ENCODE measurements at regions not wholly inside any gene's neighbourhood (a gene's known extent, or its start where the extent isn't known, plus 50 kb on each side); places are given as distances from the start of the nearest gene placed in this dataset.

DNA sequence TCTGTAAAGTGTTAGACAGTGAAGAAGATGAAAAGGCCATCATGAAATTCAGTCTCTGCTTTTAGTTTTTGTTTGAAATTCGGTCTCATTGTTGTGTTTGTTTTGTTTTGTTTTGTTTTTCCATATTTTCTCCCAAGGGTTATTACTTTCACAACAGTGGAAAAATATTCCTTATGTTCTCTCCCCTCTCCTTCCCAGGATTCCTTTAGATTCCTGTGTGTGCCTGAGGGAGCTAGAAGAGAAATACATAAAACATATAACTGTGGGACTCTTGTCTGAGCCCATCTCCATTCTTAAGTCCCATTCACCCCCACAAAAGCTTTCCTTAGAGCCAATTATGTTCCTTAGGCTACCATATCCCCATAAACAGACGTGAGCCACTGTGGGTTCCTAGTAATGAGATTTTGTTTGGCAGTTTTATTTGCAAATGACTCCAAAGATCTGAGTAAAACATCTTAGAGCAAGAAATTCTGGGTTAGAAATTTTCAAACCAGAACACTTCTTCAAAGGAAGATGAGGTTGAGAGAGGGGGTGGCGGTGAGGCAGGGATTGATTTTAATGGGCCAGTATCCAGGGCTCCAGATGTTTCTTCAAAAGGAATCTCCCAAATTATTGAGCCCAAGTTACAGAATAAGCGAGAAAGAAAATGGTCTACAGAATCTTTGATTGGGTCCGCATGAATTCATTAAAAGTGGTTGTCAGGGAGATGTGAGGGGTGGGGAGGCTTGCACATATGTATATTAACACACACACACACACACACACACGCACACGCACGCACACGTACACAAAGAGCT is 157.8 kb upstream of the TNP1 start:
- H3K4me3 ChIP-seq (ENCODE audit: low read depth in 1 of 2, low read length in 1 of 2) = no peak overlapping the region
- H3K27me3 ChIP-seq = no peaks in the 10 kb centered on the region
- TF ChIP-seq, protein P1, sequence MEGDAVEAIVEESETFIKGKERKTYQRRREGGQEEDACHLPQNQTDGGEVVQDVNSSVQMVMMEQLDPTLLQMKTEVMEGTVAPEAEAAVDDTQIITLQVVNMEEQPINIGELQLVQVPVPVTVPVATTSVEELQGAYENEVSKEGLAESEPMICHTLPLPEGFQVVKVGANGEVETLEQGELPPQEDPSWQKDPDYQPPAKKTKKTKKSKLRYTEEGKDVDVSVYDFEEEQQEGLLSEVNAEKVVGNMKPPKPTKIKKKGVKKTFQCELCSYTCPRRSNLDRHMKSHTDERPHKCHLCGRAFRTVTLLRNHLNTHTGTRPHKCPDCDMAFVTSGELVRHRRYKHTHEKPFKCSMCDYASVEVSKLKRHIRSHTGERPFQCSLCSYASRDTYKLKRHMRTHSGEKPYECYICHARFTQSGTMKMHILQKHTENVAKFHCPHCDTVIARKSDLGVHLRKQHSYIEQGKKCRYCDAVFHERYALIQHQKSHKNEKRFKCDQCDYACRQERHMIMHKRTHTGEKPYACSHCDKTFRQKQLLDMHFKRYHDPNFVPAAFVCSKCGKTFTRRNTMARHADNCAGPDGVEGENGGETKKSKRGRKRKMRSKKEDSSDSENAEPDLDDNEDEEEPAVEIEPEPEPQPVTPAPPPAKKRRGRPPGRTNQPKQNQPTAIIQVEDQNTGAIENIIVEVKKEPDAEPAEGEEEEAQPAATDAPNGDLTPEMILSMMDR (IDR thresholded peaks at IDR 0.05) = no peak
- no peak overlapping the region for H3K27ac ChIP-seq
- H3K9me3 ChIP-seq = no peaks in the 10 kb centered on the region
- H3K36me3 ChIP-seq = no peaks in the 10 kb centered on the region
- H3K4me1 ChIP-seq (ENCODE audit: control insufficient read depth in 1 of 2, insufficient read depth in 1 of 2, low read depth in 1 of 2, low read length in 1 of 2) = no peaks in the 10 kb centered on the region

DNA sequence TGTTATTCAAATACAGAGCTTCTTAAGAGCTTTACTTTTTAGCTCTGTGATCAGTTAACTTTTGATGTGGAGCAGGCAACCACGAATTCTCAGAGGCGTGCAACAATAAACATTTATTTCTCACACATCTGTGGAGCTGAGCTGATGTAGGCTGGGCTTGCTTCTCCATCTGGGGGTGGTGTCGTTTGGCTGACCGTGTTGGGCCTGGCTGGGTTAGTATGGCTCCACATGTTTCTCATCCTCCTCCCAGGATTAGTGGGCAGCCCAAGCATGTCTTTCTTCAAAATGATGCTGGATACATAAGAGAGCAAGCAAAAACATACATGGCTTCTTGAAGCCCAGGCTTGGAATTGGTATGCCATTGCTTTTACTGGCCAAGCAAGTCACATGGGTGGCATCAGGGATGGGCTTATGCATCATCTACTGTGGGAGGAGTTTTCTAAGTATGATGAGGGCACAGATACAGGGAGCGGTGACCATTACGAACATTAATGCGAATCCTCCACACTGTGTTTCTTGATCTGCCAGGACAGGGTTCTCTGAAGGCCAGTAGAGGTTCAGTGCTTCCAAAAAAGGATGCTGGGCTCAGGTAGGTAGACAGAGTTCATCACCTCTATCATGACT is 157.0 kb upstream of the TNP1 start:
- Histone ChIP-seq H3K36me3 (no peaks in the 10 kb centered on the region), H3K4me3 (ENCODE audit: low read depth in 1 of 2, low read length in 1 of 2) (no peak overlapping the region), H3K9me3 (no peaks in the 10 kb centered on the region), H3K4me1 (ENCODE audit: control insufficient read depth in 1 of 2, insufficient read depth in 1 of 2, low read depth in 1 of 2, low read length in 1 of 2) (no peaks in the 10 kb centered on the region), H3K27me3 (no peaks in the 10 kb centered on the region), H3K27ac (no peak overlapping the region)
- TF ChIP-seq, protein P1 (IDR thresholded peaks at IDR 0.05) = no peak

DNA sequence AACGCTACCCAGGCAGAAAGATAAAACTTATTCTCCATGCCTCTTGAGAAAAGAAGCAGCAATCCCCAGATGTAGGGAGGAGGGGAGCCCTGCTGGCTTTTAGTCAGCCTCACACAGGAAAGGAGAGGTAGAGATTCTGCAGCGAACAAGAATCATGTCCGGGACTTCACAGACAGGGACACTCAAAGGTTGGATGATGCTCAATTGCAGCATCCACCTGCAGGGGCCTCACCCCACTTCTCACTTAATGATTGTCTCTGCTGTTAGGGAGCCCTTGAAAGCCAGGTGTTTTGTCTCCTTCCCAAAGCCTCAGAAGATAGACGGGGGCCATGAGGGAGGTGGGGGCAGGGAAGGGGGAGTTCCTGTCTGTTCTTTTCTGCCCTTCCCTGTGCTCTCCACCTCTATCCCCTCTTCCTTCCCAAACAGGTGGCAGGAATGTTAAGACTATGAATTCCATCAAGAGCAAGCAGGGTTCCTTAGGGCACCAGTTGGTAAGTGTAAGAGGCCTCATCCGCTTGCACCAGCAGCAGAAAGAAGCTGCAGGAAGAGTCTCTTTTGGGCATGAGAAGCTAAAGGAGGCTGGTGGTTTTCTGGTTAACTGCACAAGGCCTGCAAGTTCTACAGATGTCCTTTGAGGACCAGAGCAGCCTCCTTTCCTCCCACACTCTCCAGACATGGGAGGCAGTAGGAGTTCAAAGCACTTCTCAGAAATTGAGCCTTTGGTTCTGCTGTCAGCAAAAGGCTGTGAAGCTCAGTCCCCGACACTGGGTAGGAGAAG is 154.7 kb upstream of the TNP1 start:
- Histone ChIP-seq H3K27me3 (no peaks in the 10 kb centered on the region), H3K4me3 (ENCODE audit: low read depth in 1 of 2, low read length in 1 of 2) (no peak overlapping the region), H3K36me3 (no peaks in the 10 kb centered on the region), H3K27ac (no peak overlapping the region), H3K9me3 (no peaks in the 10 kb centered on the region), H3K4me1 (ENCODE audit: control insufficient read depth in 1 of 2, insufficient read depth in 1 of 2, low read depth in 1 of 2, low read length in 1 of 2) (no peaks in the 10 kb centered on the region)
- TF ChIP-seq, protein P1 (IDR thresholded peaks at IDR 0.05) = no peak

GRCh38 chr2:217013926-217014325 is 154.1 kb upstream of the TNP1 start:
- TF ChIP-seq, protein P1 (IDR thresholded peaks at IDR 0.05) = no peak
- no peak overlapping the region for H3K27ac ChIP-seq
- no peak overlapping the region for H3K4me3 ChIP-seq (ENCODE audit: low read depth in 1 of 2, low read length in 1 of 2)
- H3K36me3 ChIP-seq = no peaks in the 10 kb centered on the region
- H3K9me3 ChIP-seq = no peaks in the 10 kb centered on the region
- no peaks in the 10 kb centered on the region for H3K4me1 ChIP-seq (ENCODE audit: control insufficient read depth in 1 of 2, insufficient read depth in 1 of 2, low read depth in 1 of 2, low read length in 1 of 2)
- H3K27me3 ChIP-seq = no peaks in the 10 kb centered on the region

- Histone ChIP-seq H3K9me3 (no peaks in the 10 kb centered on the region), H3K27me3 (no peaks in the 10 kb centered on the region), H3K27ac (no peak overlapping the region), H3K4me3 (ENCODE audit: low read depth in 1 of 2, low read length in 1 of 2) (no peak overlapping the region), H3K36me3 (no peaks in the 10 kb centered on the region), H3K4me1 (ENCODE audit: control insufficient read depth in 1 of 2, insufficient read depth in 1 of 2, low read depth in 1 of 2, low read length in 1 of 2) (no peaks in the 10 kb centered on the region)
- TF ChIP-seq, protein P1 (IDR thresholded peaks at IDR 0.05) = no peak
These were observed 151.7 kb upstream of the TNP1 start for GRCh38 chr2:217011576-217011975.

All from neutrophil (primary cell).